Liver (tissue), 8 donors: ENCODE measurements at regions not wholly inside any gene's neighbourhood (a gene's known extent, or its start where the extent isn't known, plus 50 kb on each side); places are given as distances from the start of the nearest gene placed in this dataset.

Experiments
- DNase-seq: peaks from one replicate; pipeline ENCODE4 v3.0.0-alpha.2; 2017; ENCODE audit warnings: low spot score
- H3K27ac ChIP-seq, 2 donors: one replicate each; pipeline ENCODE4 v1.7.0; 2013; ENCODE audit warnings: inconsistent platforms in 2 of 2, low read length in 2 of 2, control low read depth in 1 of 2, low read depth in 1 of 2, mild to moderate bottlenecking in 1 of 2
- H3K27me3 ChIP-seq, 4 donors: one replicate each; pipeline versions ENCODE4 v1.6.1 to v1.7.0; 2013; ENCODE audit warnings: low read length in 3 of 4, inconsistent platforms in 1 of 4, mild to moderate bottlenecking in 1 of 4, moderate library complexity in 1 of 4; ENCODE audit not compliant: control insufficient read depth in 4 of 4, insufficient read depth in 4 of 4
- H3K36me3 ChIP-seq, 4 donors: one replicate each; pipeline versions ENCODE4 v1.6.1 to v1.7.0; 2013; ENCODE audit warnings: low read length in 3 of 4, mild to moderate bottlenecking in 3 of 4, low read depth in 1 of 4, moderate library complexity in 1 of 4; ENCODE audit not compliant: control insufficient read depth in 4 of 4, insufficient read depth in 3 of 4
- H3K4me1 ChIP-seq, 4 donors: one replicate each; pipeline versions ENCODE4 v1.6.1 to v1.7.0; 2013; ENCODE audit warnings: low read length in 3 of 4, mild to moderate bottlenecking in 3 of 4, moderate library complexity in 1 of 4; ENCODE audit not compliant: control insufficient read depth in 4 of 4, insufficient read depth in 4 of 4
- H3K4me3 ChIP-seq, 3 donors: one replicate each; pipeline versions ENCODE4 v1.6.1 to v1.7.0; 2013; ENCODE audit warnings: low read length in 3 of 3, control low read depth in 1 of 3, low read depth in 1 of 3, mild to moderate bottlenecking in 1 of 3
- H3K9ac ChIP-seq, 2 donors: one replicate each; pipeline ENCODE4 v1.7.0; 2013; ENCODE audit warnings: low read length in 2 of 2, mild to moderate bottlenecking in 2 of 2, moderate library complexity in 2 of 2, control low read depth in 1 of 2, low read depth in 1 of 2
- H3K9me3 ChIP-seq, 4 donors: one replicate each; pipeline versions ENCODE4 v1.6.1 to v1.7.0; 2013; ENCODE audit warnings: low read length in 3 of 4; ENCODE audit not compliant: control insufficient read depth in 4 of 4
- EGR1 ChIP-seq, 2 donors: IDR thresholded peaks; 2 replicates each; pipeline ENCODE4 v1.6.1; 2016 to 2018; ENCODE audit warnings: antibody characterized with exemption in 2 of 2, low read depth in 2 of 2
- FOXA1 ChIP-seq: IDR thresholded peaks from 2 replicates; pipeline ENCODE4 v1.6.1; 2016; ENCODE audit warnings: antibody characterized with exemption
- GABPA ChIP-seq, 2 donors: IDR thresholded peaks in 1 of 2; conservative IDR thresholded peaks in 1 of 2; 2 replicates each; pipeline ENCODE4 v1.6.1; 2016; ENCODE audit warnings: antibody characterized with exemption in 2 of 2, mild to moderate bottlenecking in 1 of 2, moderate library complexity in 1 of 2
- HNF4A ChIP-seq, 2 donors: conservative IDR thresholded peaks; 2 replicates each; pipeline ENCODE4 v1.6.1; 2016; ENCODE audit warnings: antibody characterized with exemption in 2 of 2, mild to moderate bottlenecking in 2 of 2
- NR2F2 ChIP-seq: IDR thresholded peaks from 2 replicates; pipeline ENCODE4 v1.6.1; 2016; ENCODE audit warnings: antibody characterized with exemption
- RAD21 ChIP-seq, 2 donors: IDR thresholded peaks; 2 replicates each; pipeline ENCODE4 v1.6.1; 2016; ENCODE audit warnings: antibody characterized with exemption in 2 of 2, mild to moderate bottlenecking in 2 of 2
- RXRA ChIP-seq, 2 donors: IDR thresholded peaks; 2 replicates each; pipeline ENCODE4 v1.6.1; 2017 to 2018; ENCODE audit warnings: antibody characterized with exemption in 2 of 2, mild to moderate bottlenecking in 1 of 2
- SP1 ChIP-seq: IDR thresholded peaks from 2 replicates; pipeline ENCODE4 v1.6.1; 2018; ENCODE audit warnings: antibody characterized with exemption, mild to moderate bottlenecking
- TAF1 ChIP-seq: conservative IDR thresholded peaks from 2 replicates; pipeline ENCODE4 v1.6.1; 2016; ENCODE audit warnings: antibody characterized with exemption, mild to moderate bottlenecking
- YY1 ChIP-seq: IDR thresholded peaks from 2 replicates; pipeline ENCODE4 v1.6.1; 2016; ENCODE audit warnings: antibody characterized with exemption, mild to moderate bottlenecking
- WGBS: extraction: QIAGEN DNeasy Blood & Tissue Kit; methylation state at CpG from one replicate; pipeline ENCODE4 v1.1.7; 2013; 5-methylcytosine and 5-hydroxymethylcytosine counted together
- TF ChIP-seq, protein P1 (sequence below): fragments of 150-350 bp; IDR thresholded peaks from 2 replicates; pipeline ENCODE4 v1.5.1; 2017; ENCODE audit warnings: improper control_type of control experiment, low read depth, low read length; ENCODE audit not compliant: missing input control
- TF ChIP-seq, protein P2 (sequence below): IDR thresholded peaks from 2 replicates; pipeline ENCODE4 v1.6.1; 2016; ENCODE audit warnings: antibody characterized with exemption
- TF ChIP-seq, protein P3 (sequence below): IDR thresholded peaks from 2 replicates; pipeline ENCODE4 v1.6.1; 2016; ENCODE audit warnings: antibody characterized with exemption, mild to moderate bottlenecking
- donor health status: healthy.
- donor health status: healthy.
- donor health status: healthy.
- donor health status: healthy.
- donor health status: healthy.

DNA sequence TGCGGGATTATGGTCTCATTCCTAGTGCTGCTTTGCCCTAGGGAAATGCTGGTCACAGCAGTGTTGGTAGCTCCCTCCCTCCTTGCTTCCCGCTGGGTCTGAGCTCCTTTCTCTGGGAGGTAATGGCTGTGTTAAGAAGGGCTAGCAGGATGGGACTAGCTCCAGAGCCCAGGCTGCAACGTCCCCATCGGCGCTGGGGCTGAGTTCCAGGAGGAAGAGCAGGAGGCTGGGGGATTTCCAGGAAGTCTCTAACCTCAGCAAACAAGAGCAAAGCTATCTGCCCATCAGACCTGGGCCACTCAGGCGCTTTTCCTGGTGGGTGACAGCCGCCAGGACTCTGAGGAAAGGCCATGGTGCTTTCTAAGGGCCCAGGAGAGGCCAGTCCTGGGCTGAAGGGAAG lies 174.2 kb downstream of the DLL1 start:
- 62% methylated on average over 7 of the region's 7 CpGs for WGBS
- Histone ChIP-seq H3K36me3 (no peaks in the 10 kb centered on the region), H3K4me1 (peaks cover 0 to 2% (median 0%) of the 10 kb centered on the region in 4 donors), H3K27me3 (no peaks in the 10 kb centered on the region), H3K9me3 (peaks cover 0 to 9% (median 1%) of the 10 kb centered on the region in 4 donors), H3K4me3 (no peak overlapping the region), H3K27ac (no peak overlapping the region), H3K9ac (no peak overlapping the region)
- TF ChIP-seq RAD21 (IDR thresholded peaks at IDR 0.05) (no peak), FOXA1 (no peak), TAF1 (no peak), NR2F2 (no peak)
- TF ChIP-seq, protein P1, sequence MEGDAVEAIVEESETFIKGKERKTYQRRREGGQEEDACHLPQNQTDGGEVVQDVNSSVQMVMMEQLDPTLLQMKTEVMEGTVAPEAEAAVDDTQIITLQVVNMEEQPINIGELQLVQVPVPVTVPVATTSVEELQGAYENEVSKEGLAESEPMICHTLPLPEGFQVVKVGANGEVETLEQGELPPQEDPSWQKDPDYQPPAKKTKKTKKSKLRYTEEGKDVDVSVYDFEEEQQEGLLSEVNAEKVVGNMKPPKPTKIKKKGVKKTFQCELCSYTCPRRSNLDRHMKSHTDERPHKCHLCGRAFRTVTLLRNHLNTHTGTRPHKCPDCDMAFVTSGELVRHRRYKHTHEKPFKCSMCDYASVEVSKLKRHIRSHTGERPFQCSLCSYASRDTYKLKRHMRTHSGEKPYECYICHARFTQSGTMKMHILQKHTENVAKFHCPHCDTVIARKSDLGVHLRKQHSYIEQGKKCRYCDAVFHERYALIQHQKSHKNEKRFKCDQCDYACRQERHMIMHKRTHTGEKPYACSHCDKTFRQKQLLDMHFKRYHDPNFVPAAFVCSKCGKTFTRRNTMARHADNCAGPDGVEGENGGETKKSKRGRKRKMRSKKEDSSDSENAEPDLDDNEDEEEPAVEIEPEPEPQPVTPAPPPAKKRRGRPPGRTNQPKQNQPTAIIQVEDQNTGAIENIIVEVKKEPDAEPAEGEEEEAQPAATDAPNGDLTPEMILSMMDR: no peak
- no peak for DNase-seq

DNA sequence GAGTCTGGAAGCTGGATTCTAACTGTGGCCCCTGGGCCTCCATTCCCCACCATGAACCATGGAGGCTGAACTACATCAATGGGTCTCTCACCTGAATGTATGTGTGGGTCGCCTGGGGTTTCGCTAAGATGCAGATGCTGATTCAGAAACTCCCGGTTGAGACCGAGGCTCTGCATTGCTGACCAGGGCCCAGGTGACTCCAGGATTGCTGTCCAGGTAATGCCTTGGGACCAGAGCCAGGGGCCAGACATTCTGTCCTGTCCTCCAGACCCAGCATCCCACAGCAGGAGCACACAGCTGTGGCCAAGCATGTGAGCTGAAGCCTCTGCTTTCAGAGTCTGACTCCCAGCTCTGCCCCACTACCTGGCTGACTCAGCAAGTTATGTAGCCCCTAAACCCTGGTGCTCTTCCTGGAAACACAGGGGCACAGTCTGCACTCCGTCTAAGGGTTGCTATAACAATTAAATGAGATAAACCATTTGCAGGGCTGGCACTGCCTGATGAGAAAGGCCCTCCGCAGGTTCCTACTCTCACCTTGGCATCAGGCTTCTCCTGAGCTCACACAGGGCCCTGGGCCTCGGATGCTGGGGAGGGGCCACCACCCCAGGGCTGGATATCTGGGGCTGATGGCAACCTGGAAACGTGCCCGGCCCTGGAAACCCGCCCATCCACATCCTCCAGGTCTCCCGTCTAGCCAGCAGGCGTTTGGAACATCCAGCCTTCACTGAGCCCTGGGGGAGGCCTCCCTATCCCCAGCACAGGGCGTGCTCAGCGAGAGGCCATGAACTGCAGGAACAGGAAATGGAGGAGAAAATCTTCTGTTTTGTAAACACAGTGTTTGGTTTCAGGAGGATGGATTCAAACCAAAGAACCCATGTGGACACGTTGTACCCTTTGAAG lies 175.7 kb downstream of the DLL1 start:
- TF ChIP-seq NR2F2 (peak; percentile 68), EGR1 (IDR thresholded peaks at IDR 0.05; ENCODE audit: low read depth in 2 of 2) (no peak), RXRA (IDR thresholded peaks at IDR 0.05) (peak in 1 of 2 donors; percentile 42), RAD21 (IDR thresholded peaks at IDR 0.05) (peak in 1 of 2 donors; percentile 41), SP1 (peak; percentile 45)
- TF ChIP-seq, protein P2, sequence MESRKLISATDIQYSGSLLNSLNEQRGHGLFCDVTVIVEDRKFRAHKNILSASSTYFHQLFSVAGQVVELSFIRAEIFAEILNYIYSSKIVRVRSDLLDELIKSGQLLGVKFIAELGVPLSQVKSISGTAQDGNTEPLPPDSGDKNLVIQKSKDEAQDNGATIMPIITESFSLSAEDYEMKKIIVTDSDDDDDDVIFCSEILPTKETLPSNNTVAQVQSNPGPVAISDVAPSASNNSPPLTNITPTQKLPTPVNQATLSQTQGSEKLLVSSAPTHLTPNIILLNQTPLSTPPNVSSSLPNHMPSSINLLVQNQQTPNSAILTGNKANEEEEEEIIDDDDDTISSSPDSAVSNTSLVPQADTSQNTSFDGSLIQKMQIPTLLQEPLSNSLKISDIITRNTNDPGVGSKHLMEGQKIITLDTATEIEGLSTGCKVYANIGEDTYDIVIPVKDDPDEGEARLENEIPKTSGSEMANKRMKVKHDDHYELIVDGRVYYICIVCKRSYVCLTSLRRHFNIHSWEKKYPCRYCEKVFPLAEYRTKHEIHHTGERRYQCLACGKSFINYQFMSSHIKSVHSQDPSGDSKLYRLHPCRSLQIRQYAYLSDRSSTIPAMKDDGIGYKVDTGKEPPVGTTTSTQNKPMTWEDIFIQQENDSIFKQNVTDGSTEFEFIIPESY: no peak
- Histone ChIP-seq H3K4me3 (no peak overlapping the region), H3K36me3 (no peaks in the 10 kb centered on the region), H3K27ac (no peak overlapping the region), H3K27me3 (no peaks in the 10 kb centered on the region), H3K9ac (no peak overlapping the region), H3K9me3 (peaks cover 0 to 4% (median 1%) of the 10 kb centered on the region in 4 donors), H3K4me1 (peaks cover 0 to 2% (median 0%) of the 10 kb centered on the region in 4 donors)
- 65% methylated on average over 15 of the region's 15 CpGs for WGBS
- DNase-seq: no peak

DNA sequence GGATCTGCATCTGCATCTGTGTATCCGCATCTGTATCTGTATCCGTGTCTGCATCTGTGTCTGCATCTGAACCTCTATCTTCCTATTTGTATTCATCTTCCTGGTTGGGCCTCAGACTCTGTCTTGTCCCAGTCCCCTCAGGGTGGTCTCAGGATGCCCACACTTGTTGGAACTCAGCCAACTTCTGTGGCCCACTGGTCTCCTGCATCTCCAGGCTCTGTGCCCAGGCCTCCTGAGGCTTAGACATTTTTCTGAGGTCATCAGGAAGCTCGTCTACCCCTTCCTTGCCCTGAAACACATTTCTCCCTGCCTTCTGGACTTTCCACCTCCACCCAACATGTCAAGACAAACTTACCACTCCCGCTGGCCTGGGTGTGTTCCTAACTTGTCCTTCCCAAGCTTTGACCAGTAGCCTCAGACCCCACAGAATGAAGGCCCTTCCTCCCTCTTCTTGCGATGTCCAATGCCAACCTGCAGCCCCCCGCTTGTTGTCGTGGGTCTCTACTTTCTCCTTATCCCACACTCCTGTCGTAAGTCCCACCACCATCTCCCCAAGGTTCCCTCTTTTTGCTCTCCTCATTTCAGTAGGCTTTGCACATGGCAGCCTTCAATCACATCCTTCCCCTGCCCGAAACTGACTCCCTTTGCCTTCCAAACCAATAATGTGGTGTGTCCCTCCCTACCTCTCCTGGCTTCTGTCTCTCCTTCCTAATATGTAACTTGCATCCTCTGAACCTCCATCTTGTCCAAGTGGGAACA lies 176.5 kb downstream of the DLL1 start:
- DNase-seq: no peak
- Histone ChIP-seq H3K4me3 (no peak overlapping the region), H3K9me3 (no peaks in the 10 kb centered on the region), H3K27me3 (no peaks in the 10 kb centered on the region), H3K9ac (no peak overlapping the region), H3K27ac (no peak overlapping the region), H3K36me3 (no peaks in the 10 kb centered on the region), H3K4me1 (peaks cover 0 to 2% (median 0%) of the 10 kb centered on the region in 4 donors)
- TF ChIP-seq EGR1 (IDR thresholded peaks at IDR 0.05; ENCODE audit: low read depth in 2 of 2): no peak
- no peak for TF ChIP-seq GABPA (IDR thresholded peaks at IDR 0.05 in 1 of 2, conservative IDR thresholded peaks at IDR 0.05 in 1 of 2)
- TF ChIP-seq, protein P3, sequence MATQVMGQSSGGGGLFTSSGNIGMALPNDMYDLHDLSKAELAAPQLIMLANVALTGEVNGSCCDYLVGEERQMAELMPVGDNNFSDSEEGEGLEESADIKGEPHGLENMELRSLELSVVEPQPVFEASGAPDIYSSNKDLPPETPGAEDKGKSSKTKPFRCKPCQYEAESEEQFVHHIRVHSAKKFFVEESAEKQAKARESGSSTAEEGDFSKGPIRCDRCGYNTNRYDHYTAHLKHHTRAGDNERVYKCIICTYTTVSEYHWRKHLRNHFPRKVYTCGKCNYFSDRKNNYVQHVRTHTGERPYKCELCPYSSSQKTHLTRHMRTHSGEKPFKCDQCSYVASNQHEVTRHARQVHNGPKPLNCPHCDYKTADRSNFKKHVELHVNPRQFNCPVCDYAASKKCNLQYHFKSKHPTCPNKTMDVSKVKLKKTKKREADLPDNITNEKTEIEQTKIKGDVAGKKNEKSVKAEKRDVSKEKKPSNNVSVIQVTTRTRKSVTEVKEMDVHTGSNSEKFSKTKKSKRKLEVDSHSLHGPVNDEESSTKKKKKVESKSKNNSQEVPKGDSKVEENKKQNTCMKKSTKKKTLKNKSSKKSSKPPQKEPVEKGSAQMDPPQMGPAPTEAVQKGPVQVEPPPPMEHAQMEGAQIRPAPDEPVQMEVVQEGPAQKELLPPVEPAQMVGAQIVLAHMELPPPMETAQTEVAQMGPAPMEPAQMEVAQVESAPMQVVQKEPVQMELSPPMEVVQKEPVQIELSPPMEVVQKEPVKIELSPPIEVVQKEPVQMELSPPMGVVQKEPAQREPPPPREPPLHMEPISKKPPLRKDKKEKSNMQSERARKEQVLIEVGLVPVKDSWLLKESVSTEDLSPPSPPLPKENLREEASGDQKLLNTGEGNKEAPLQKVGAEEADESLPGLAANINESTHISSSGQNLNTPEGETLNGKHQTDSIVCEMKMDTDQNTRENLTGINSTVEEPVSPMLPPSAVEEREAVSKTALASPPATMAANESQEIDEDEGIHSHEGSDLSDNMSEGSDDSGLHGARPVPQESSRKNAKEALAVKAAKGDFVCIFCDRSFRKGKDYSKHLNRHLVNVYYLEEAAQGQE: no peak
- TF ChIP-seq YY1: no peak
- TF ChIP-seq HNF4A (conservative IDR thresholded peaks at IDR 0.05): no peak
- TF ChIP-seq RXRA (IDR thresholded peaks at IDR 0.05): no peak
- TF ChIP-seq, protein P2: no peak
- 88% methylated on average over 9 of the region's 9 CpGs for WGBS
